AG10803 (cell line): ENCODE measurements at regions not wholly inside any gene's neighbourhood (a gene's known extent, or its start where the extent isn't known, plus 50 kb on each side); places are given as distances from the start of the nearest gene placed in this dataset.

Experiments
- DNase-seq: peaks from one replicate; pipeline ENCODE4 v3.0.0; 2010; ENCODE audit warnings: low read depth
- H3K4me3 ChIP-seq: 2 replicates; pipeline ENCODE4 v1.5.1; 2011; ENCODE audit warnings: mild to moderate bottlenecking, low read length, control low read depth
- TF ChIP-seq, protein P1 (sequence below): conservative IDR thresholded peaks from 2 replicates; pipeline ENCODE4 v1.5.1; 2011; ENCODE audit warnings: mild to moderate bottlenecking, low read length, control low read depth, inconsistent platforms

GRCh38 chr2:175817221-175817620 is 184.8 kb downstream of the LNPK start:
- TF ChIP-seq, protein P1, sequence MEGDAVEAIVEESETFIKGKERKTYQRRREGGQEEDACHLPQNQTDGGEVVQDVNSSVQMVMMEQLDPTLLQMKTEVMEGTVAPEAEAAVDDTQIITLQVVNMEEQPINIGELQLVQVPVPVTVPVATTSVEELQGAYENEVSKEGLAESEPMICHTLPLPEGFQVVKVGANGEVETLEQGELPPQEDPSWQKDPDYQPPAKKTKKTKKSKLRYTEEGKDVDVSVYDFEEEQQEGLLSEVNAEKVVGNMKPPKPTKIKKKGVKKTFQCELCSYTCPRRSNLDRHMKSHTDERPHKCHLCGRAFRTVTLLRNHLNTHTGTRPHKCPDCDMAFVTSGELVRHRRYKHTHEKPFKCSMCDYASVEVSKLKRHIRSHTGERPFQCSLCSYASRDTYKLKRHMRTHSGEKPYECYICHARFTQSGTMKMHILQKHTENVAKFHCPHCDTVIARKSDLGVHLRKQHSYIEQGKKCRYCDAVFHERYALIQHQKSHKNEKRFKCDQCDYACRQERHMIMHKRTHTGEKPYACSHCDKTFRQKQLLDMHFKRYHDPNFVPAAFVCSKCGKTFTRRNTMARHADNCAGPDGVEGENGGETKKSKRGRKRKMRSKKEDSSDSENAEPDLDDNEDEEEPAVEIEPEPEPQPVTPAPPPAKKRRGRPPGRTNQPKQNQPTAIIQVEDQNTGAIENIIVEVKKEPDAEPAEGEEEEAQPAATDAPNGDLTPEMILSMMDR, result no peak
- no peak overlapping the region for H3K4me3 ChIP-seq
- no peak for DNase-seq

GRCh38 chr2:175815537-175815936 is 186.5 kb downstream of the LNPK start:
- no peak overlapping the region for H3K4me3 ChIP-seq
- TF ChIP-seq, protein P1, result no peak
- DNase-seq, result peak; percentile 60

- TF ChIP-seq, protein P1, result no peak
- no peak overlapping the region for H3K4me3 ChIP-seq
- peak; percentile 10 for DNase-seq
Observed at GRCh38 chr2:175811971-175812370, 190.1 kb downstream of the LNPK start.

- H3K4me3 ChIP-seq, result no peak overlapping the region
- TF ChIP-seq, protein P1, result no peak
Observed at GRCh38 chr2:175808858-175809257, 193.2 kb downstream of the LNPK start.

DNA sequence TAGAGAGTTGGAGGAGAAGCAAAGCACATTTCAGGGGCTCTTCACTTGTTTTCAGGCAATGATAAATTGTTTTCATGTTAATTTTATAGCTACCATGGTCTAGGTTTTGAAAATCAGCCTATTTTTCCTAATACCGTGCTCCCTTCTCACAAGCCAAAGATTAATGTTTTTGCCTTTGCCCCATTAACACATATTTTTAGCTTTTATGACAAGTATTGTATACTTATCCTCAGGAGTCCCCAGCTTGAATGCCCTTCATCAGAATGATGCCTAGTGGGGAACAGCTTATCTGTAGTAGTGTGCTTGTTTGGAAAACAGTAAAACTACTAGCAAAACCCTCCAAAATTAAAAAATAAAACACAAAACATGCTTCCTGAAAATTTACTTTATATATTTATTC is 194.0 kb downstream of the LNPK start:
- TF ChIP-seq, protein P1, result no peak
- no peak for DNase-seq
- H3K4me3 ChIP-seq, result no peak overlapping the region

More at GRCh38 chr2:175808858-175809257, 193.2 kb downstream of the LNPK start:
- DNase-seq, result no peak

GRCh38 chr2:175807031-175807873 is 194.8 kb downstream of the LNPK start:
- no peak overlapping the region for H3K4me3 ChIP-seq
- peak; percentile 7 for DNase-seq
- TF ChIP-seq, protein P1, result no peak

- no peak for DNase-seq
- H3K4me3 ChIP-seq, result no peak overlapping the region
- TF ChIP-seq, protein P1, result no peak
Observed at GRCh38 chr2:175806570-175806969, 195.5 kb downstream of the LNPK start.
